Ammon's horn (tissue), 1 donor: ENCODE measurements at regions not wholly inside any gene's neighbourhood (a gene's known extent, or its start where the extent isn't known, plus 50 kb on each side); places are given as distances from the start of the nearest gene placed in this dataset.
A peak's percentile ranks its signal among the peaks of the same experiment; 100 is the strongest.
"Not testable (repeated sequence)": the region's sequence is repeated elsewhere in the genome, so short reads cannot be mapped to it uniquely, and the experiment has no call there.

Source experiments
- DNase-seq: peaks from one replicate; pipeline ENCODE4 v3.0.0-alpha.2; 2016; ENCODE audit warnings: low spot score

DNA sequence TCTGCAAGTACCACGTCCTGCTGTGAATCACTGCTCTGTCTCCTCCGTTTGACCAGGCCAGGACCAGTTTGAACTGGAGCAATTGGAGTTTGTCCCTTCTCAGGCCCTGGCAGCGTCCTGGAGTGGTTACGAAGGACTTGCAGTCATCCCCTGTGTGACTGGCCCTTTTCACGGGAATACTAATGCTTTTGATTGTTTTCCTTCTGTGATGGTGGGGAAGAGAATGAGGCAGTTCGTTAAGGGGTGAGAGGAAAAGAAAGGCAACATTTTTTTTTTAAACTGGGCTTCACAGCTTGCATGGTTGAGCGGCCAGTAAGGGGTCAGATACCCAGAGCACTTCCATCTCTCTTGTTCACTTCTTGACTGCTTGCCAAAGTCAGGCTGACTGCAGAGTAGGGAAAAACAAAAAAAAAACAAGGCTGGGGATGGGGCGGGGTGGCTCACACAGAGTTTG is 153.5 kb upstream of the STK32A start:
- DNase-seq = peak; percentile 90

DNA sequence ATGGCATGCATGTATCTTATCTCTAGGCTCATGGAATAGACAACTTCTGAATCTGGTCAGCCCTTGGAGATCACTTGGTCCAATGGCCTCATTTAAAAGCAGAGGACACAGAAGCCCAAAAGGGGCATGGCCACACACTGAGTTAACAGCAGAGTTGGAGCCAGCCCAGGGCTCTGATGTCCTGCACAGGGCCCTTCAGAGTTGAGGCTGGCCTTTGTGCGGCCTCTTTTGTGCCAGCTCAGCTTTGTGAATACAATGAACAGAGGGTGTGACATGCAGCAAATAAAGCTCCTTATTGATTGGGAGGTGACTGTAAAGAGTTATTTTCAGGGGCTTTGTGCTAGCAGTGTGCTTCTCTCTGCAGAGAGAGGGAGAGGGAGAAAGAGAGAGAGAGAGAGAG is 150.1 kb upstream of the STK32A start:
- DNase-seq = peak; percentile 90

DNA sequence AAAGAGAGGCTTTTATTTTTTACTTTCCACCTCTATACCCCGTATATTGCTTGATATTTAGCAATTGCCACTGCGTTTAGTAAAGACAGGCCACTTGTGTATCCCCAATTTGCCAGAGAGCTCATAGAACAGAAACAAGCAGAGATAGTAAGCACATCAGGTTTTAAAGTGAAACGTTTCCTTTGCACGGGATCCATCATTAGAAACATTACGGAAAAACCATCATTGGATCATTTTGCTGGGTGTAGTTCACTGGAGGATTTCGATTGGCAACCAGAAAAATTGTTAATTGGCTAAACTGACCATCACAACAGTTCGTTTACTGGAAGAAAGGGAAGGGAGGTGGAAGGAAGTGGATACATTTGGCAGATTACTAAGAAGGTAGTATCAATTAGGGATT is 149.4 kb upstream of the STK32A start:
- no peak for DNase-seq

DNA sequence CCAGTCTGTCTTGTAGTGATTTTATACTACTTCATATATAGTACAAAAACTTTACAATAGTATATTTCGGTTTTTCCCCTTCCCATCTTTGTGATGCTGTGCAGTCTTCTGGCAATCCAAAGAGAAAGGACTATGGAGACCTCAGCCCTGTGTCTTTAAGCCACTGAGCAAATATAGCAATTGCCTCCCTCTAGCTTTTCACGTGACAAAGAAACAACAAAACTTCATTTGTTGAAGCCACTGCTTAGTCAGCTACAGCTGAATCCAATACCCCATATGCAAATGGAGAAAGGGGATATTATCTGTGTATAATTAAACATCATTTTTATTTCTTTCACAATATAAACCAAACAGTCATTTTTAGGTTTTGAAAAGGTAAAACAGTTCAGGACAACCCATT is 142.8 kb upstream of the STK32A start:
- peak; percentile 55 for DNase-seq

DNA sequence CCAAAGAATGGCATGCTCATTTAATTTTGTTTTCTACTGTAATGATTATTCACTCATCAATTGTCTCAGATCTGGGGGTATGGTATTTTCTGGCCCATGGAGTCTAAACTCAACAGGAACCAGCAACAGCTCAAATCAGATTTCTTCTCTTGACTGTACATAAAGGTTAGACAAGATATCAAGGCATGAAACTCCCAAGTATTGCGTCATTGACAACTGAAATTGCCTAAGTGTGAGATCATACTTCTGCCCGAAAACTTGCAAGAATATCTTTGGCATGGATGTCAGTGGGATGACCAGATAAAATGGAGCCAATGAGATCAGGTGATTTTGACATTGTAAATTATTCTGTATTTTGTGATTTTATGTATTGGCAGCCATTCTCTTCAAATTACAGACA is 141.7 kb upstream of the STK32A start:
- no peak for DNase-seq

DNA sequence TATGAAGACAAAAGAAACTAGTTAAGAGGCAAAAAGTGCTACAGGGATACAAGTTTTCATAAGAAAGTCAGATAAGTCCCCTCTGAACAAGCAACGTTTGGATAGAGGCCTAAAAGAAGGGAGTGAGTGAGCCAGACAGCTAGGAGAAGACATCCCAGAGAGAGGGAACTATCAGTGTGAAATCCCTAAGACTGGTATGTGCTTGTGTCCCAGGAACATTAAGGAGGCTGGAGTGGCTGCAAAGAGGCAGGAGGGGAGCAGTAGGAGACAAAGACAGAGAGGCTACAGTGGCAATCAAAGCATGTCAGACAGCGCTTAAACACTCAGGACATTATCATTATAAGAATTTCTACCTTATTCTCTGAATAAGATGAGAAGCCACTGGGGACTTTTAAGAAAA is 139.1 kb upstream of the STK32A start:
- no peak for DNase-seq

DNA sequence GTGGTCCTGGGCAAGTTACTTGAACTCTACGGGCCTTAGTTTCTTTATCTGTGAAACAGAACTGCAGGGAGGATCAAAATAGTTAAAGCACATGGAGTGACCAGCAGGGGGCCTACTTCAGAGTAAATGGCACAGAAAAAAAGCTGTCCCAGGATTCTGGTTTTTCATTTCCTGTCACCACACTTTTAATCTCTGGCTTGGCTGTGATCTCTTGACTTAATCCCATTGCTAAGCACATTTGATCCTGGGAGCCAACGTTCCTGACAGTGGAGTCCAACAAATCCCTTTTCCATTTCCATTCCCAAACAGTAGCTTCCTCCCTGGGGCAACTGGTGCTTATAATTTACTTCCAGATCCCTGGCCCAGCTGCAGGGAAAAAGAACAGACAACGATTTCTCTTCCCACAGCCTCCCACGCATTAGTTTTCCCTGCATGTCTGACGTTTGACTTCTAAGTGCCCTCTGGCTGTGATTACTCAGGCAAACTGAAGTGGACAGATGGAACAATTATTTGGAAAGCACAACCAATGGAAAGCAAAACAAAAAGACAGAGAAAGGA is 136.5 kb upstream of the STK32A start:
- DNase-seq = peak; percentile 49

DNA sequence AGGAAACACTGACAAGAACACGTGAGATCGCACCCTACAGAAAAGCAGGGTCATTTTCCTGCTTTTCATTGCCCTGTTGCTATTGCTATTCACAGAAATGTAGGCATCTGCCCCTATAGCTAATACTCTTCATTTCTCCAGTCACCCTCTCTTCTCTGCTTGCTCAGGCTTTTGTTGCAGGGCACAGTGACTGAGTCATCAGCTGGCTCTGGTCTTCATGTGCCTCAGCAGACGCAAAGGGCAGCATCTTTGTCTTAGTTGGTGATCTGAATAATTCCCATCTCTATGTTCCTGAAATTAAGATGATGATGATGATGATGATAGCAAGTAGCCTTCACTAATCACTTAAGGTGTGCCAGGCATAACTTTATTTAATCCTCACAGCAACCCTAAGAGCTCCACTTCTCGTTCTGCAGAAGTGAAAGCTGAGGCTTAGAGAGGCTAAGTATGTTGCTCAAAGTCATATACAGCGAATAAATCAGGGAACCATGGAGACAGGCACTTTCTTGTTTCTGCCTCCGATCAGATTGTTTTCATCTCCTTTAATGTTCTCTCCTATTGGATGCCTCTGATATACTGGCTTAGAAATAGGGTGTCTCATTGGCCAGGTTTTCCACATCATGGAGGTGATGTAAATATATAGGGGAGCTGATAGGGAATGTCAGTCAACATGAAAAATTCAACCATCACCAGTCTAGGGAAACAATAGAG is 133.0 kb upstream of the STK32A start:
- peak; percentile 76 for DNase-seq

DNA sequence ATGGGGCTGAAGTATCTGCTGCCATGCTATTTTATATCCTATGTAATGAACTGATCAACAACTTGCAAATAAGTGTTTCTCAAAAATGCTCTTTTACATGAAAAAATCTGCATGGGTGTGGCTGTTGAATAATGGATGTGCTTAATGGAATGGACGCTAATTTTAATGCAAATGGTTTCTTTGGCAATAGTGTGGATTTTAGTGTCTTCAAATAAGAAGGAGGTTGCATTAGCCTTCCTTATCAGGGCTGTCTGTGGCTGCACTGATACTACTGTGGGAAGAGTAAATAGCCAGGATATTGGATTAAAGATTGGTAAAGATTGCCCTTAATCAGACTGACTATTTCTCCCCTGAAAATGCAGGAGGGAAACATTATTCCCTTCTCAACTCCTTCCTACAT is 121.9 kb upstream of the STK32A start:
- no peak for DNase-seq

DNA sequence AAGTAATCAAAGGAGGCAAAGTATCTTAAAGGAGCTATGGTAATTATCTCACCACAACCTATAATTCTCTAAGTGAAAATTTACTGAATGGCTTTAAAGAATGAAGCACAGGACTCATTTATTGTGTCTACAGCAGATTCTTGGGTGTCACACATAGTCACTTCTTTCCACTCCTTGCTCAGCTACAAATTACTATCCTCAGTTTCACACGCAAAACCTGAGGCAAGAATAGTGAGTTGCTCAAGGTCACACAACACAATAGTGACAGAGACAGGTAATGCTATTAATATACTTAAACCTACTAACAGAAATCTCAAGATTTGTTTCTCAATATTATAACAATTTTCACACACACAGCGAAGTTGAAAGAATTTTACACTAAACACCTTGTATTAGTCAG is 120.9 kb upstream of the STK32A start:
- DNase-seq = no peak

DNA sequence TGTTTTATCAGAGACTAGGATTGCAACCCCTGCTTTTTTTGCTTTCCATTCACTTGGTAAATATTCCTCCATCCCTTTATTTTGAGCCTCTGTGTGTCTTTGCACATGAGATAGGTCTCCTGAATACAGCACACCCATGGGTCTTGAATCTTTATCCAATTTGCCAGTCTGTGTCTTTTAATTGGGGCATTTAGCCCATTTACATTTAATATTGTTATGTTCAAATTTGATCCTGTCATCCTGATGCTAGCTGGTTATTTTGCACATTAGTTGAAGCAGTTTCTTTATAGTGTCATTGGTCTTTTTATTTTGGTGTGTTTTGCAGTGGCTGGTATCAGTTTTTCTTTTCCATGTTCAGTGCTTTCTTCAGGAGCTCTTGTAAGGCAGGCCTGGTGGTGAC is 95.1 kb upstream of the STK32A start:
- DNase-seq = not testable (repeated sequence)

DNA sequence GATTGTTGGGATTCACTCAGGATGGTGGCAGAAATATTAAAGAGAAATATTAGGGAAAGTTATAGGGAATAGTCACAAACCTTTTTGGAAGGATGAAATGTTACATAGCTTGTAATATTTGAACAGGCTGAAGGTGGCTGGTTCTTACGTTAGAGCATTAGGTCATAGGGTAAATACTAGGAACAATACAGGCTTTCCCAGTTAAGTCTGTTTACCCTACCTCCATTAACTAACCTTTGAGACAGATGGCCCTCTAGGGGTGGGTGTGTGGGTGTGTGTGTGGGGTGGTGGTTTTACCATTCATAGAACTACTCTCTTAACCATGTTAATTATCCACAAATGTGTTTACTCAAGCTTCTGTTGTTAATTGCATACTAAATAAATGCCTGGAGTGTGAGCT is 94.3 kb upstream of the STK32A start:
- no peak for DNase-seq

DNA sequence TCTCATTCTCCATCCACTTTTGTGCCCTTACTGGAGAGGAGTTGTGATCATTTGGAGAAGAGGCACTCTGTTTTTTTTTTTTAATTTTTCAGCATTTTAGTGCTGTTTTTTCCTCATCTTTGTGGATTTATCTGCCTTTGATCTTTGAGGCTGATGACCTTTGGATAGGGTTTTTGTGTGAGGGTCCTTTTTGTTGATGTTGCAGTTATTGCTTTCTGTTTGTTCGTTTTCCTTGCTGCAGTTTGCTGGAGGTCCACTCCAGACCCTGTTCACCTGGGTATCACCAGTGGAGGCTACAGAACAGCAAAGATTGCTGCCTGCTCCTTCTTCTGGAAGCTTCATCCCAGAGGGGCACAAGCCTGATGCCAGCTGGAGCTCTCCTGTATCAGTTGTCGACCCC is 93.2 kb upstream of the STK32A start:
- not testable (repeated sequence) for DNase-seq

DNA sequence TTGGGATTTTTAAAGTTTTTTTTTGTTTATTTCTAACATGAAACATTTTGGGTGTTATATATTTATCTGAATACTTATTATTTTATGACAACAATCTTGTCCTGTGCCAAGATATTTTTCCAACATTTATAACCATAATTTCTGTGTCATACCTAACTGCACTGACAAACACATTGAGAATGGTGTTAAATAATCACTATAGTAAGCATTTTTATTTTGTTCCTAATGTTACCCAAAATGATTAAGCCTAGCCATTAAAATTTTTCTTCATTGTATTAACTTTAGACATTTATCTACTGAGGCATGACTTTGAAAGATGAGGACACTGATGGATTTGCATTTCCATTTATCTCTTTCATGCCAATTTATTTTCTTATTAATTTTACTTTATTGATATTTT is 91.6 kb upstream of the STK32A start:
- DNase-seq = no peak

DNA sequence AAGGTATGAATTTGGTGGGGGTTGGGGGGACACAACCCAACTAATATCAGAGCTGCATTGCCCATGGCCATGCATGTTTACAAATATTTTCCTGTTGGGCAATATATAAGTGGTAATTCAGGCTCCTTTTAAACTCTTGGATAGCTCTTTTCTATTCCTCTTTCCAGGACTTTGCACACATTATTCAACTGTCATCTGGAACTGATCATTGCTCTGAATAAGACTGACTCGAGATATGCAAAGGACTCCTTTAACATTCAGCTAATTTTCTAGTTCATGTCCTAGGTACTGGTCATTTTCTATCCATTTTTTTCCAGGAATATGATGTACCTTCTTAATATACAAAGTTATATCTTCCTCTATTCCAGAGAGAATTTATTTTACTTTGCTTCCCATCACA is 89.5 kb upstream of the STK32A start:
- no peak for DNase-seq

DNA sequence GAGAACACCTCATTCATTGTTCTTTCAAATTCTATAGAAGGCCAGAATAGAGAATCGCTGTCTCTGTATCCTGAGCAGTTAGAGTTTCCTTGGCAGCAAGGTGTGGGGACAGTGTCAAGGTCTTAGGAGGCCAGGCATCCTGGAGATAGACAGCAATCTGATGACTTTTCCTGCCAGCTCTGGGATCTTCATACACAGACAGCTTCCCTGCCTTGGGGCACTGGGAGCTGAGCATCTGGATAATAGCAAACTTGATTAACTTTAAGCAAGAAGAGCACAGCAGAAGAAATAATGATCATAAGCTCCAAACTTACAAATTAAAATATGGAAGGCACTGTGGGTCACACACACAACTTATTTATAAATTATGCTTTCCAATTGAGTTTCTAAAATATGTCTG is 86.1 kb upstream of the STK32A start:
- DNase-seq = no peak

DNA sequence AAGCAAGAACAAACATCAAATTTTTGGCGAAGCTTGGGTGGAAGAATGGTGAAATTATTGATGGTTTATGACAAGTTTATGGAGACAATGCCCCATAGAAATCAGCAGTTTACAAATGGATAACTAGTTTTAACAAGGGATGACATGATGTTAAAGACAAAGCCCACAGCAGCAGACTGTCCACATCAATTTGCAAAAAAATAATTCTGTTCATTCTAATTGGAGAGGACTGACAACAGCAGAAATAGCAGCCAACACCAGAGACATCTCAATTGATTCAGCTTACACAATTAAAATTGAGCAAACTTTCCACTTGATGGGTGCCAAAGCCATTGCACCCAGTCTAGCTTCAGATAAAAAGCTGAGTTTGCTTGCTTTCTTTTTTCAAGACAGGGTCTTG is 82.7 kb upstream of the STK32A start:
- no peak for DNase-seq

DNA sequence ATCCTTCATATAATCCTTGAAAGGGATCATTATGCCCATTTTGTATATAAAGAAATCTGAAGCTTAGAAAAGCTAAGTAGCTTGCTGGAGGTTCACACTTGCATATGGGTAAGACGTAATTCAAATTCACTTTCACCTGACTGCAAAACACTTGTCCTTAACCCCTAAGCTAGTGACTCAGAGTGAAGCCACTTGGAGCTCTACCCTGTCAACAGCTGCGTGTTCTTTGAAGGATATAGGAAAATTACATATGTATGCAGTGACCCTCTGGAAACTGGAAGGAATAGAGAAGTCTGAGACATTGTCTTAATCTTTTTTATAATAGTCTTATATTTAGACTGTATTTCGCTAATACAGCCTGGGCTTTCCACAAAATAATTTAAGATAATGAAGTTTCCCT is 80.0 kb upstream of the STK32A start:
- DNase-seq = no peak

DNA sequence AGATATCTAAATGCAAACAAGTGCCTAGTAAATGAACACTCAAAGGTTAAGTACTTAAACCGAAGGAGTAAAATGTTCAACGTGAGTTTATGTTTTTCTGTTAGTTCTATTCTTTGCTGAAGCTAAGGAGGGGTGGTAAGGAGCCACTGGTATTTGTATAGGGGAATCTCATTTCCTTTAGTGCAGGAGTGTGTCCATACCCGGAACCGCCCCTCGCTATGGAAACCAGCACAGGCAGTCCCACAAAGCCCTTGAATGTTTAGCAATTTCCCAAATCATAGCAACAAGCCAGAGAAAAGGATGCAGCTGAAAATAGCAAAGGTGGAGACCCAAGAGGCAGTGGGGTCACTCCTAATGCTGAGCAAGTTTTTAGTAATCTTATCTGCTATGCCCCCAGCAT is 78.8 kb upstream of the STK32A start:
- DNase-seq = no peak

DNA sequence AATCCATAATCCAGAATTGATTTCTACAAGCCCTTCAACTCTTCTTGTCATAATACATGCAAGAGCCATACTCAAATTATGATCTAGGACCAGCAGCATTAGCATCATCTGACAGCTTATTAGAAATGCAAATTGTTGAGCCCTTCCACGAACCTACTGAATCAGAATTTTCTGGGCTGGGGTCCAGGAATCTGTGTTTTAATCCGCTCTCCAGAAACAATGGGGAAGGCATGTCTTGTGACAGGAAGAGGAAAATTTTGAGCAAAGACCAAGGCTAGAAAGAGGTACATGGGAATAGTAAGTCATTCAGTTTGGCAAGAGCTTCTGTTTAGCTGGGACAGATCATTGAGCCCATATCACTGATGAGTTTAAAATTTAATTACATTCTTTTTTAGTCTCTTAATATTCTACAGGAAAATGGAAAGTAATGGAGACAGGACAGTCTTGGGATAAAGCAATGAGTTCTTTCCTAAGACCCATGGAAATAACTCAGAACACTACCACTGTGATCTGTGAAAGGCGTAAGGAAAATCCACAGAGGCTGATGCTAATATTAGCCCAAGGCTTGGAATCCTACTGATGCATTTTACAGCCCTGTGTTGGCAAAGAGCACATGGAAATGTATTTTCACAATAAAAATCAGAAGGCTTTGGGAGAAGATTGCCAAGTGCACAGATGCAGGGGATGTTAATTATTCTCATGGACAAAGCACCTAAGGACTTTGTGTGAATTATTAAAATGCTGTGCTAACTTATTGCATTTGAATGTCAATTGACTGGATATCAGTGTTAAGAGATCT is 73.7 kb upstream of the STK32A start:
- no peak for DNase-seq

DNA sequence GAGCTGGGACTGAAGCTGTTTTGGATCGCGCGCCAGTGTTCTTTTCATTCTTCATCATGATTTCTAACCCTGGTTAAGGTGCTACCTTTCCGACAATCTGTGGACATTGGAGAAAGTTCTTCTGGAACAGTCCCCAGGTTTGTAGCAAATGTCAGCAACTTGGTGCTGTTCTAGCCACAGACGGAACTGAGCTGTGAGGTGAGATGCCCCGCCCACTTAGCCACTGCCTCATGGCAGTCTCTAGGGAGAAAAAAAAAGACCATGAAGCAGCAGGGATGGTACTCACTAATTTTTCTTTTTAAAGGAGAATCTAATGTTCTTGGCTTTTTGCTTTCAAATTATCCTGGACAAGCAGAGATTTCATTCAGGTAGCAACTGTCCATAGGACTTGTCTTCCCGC is 72.1 kb upstream of the STK32A start:
- no peak for DNase-seq

DNA sequence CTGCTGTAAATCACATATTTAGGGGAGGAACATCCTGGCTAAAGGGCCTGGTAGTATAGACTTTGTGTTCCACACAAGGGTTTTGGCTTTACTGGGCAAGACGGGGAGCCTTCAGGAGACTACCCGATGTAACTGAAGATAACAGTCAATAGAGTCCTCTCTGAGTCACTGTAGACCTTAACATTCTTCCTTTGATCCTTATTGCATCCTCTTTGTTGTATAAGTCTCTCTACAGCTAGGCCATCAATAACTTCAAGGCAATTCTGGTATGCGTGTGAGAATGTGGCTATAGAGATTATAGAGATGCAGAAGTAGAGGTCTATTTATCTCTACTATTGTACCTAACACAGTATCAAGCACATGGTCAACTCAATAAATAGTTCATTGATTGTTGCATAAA is 67.3 kb upstream of the STK32A start:
- DNase-seq = no peak

DNA sequence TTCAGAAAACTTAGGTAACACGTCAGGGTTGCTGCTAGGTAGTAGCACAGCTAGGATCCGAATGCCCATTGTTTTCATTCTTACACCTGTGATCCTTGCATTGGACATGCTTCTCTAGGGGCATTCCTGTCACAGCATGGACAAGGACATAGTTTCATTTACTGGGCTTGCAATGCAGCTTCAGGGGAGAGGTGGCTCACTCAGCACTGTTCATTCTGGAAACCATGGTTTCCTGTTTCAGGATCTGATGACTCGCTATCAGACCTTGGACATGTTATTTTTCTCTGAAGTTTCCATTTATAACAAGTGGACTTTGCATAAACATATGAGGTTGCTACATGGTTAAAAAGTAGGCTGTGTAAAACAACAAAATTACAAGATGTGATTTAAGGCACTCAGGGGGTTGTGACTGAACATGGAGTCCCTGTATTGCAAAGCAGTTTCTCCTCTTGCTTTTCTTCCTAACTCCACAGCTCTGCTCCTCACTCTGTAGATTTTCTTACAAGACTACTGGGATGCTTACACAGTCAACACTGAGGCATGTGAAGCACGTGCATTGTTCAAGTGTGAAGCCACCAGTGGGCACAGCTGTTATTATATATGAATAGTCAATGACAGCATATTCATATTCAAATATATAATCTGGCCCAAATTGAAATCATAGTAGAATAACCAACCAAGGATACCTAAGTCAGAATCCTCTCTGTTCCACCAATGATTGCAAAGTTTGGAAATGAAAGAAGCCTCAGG is 66.1 kb upstream of the STK32A start:
- no peak for DNase-seq
